ENCODE measurements at regions not wholly inside any gene's neighbourhood (a gene's known extent, or its start where the extent isn't known, plus 50 kb on each side); places are given as distances from the start of the nearest gene placed in this dataset.

- TF ChIP-seq POLR2A (IDR thresholded peaks at IDR 0.05; ENCODE audit: low read length) = no peak
- TF ChIP-seq GATA1 (IDR thresholded peaks at IDR 0.05; ENCODE audit: low read depth, low read length) = no peak
Measured at GRCh38 chr1:87866416-87866815, 537.7 kb downstream of the LMO4 start.

All from erythroblast (primary cell).